A673 (cell line): ENCODE measurements at regions not wholly inside any gene's neighbourhood (a gene's known extent, or its start where the extent isn't known, plus 50 kb on each side); places are given as distances from the start of the nearest gene placed in this dataset.
A peak's percentile ranks its signal among the peaks of the same experiment; 100 is the strongest.

Experiments
- BruUV-seq: library from RNA; stranded (reverse); fragments of 400-500 nt; replicated peaks from 2 replicates; lab custom pipeline; 2021; lab: Mats Ljungman, UMichigan
- CTCF ChIA-PET: fragments of 300-600 bp; sonication (Branson Sonifier 250); formaldehyde crosslinking; loops from one replicate; lab custom pipeline; 2022; ENCODE audit warnings: antibody characterized with exemption; lab: Charles Lee
- POLR2A ChIA-PET: fragments of 300-600 bp; sonication (Branson Sonifier 250); formaldehyde crosslinking; loops from one replicate; lab custom pipeline; 2022; ENCODE audit warnings: antibody characterized with exemption; ENCODE audit not compliant: low non-redundant PET; lab: Charles Lee
- DNase-seq: peaks from one replicate; pipeline ENCODE4 v3.0.0-alpha.2; 2015; ENCODE audit warnings: low spot score
- H3K27ac ChIP-seq: fragments of 200-600 bp; sonication (generic); 2 replicates; pipeline ENCODE4 v1.5.1; 2016; ENCODE audit warnings: mixed run types, low read depth, mild to moderate bottlenecking, mixed read lengths, antibody characterized with exemption, low read length; ENCODE audit not compliant: poor library complexity, severe bottlenecking
- H3K27me3 ChIP-seq: fragments of 200-600 bp; sonication (generic); replicated peaks from 2 replicates; pipeline ENCODE4 v1.6.1; 2017; ENCODE audit warnings: mixed run types, low read depth, mild to moderate bottlenecking, mixed read lengths, antibody characterized with exemption, low read length; ENCODE audit not compliant: insufficient read depth, poor library complexity
- H3K36me3 ChIP-seq: fragments of 200-600 bp; sonication (generic); 2 replicates; pipeline ENCODE4 v1.6.1; 2016; ENCODE audit warnings: mixed run types, mild to moderate bottlenecking, mixed read lengths, antibody characterized with exemption, low read length; ENCODE audit not compliant: insufficient read depth, poor library complexity, severe bottlenecking
- H3K4me1 ChIP-seq: fragments of 200-600 bp; sonication (generic); 2 replicates; pipeline ENCODE4 v1.6.1; 2017; ENCODE audit warnings: mixed run types, mild to moderate bottlenecking, mixed read lengths, antibody characterized with exemption, low read length; ENCODE audit not compliant: insufficient read depth, poor library complexity, severe bottlenecking
- H3K4me3 ChIP-seq: fragments of 200-600 bp; sonication (generic); 2 replicates; pipeline ENCODE4 v1.5.1; 2016; ENCODE audit warnings: low read depth, mixed run types, mild to moderate bottlenecking, mixed read lengths, low read length; ENCODE audit not compliant: poor library complexity, severe bottlenecking
- H3K9me3 ChIP-seq: fragments of 200-600 bp; sonication (generic); 2 replicates; pipeline ENCODE4 v1.6.1; 2016; ENCODE audit warnings: mixed run types, low read depth, mild to moderate bottlenecking, mixed read lengths, antibody characterized with exemption, low read length; ENCODE audit not compliant: poor library complexity, severe bottlenecking
- EZH2 ChIP-seq: fragments of 200-600 bp; sonication (generic); IDR thresholded peaks from 2 replicates; pipeline ENCODE4 v1.6.1; 2017; ENCODE audit warnings: borderline replicate concordance, low read depth, mild to moderate bottlenecking, mixed read lengths, antibody characterized with exemption, low read length; ENCODE audit not compliant: poor library complexity, severe bottlenecking
- intact Hi-C: fragments of 100-400 bp; cut with micrococcal nuclease; formaldehyde crosslinking; loops from one replicate; pipeline ENCODE4 v1.10.0; 2022; ENCODE audit not compliant: unreplicated experiment
- TF ChIP-seq, protein P1 (sequence below): fragments of 300-800, 200-600 bp; sonication (generic); conservative IDR thresholded peaks from 2 replicates; pipeline ENCODE4 v1.5.1; 2017; ENCODE audit warnings: low read depth, mild to moderate bottlenecking, antibody characterized with exemption, low read length, moderate library complexity, mixed read lengths

DNA sequence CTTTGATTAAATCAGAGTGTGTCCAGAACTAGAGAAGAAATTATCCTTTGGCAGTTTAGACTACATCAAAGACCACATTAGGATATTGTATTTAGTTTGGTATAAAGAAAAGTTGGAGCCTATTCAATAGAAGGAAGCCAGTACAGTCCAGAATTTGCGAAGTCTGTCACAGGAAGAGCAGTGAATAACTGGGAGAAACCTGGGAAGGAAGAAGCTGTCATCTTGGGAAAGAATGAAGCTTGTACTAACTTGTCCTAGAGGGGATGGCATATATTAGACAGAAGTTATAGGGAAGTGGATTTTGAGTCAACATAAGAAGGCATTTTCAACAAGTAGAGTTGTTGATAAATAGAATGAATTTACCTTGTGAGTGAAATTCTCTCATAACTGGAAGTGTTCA, 386.7 kb downstream of the LRIG3 start:
- POLR2A ChIA-PET, result no interaction called here
- Histone ChIP-seq H3K36me3 (no peaks in the 10 kb centered on the region), H3K27me3 (no peaks in the 10 kb centered on the region), H3K4me1 (no peaks in the 10 kb centered on the region), H3K27ac (no peak overlapping the region), H3K9me3 (no peaks in the 10 kb centered on the region), H3K4me3 (no peak overlapping the region)
- no peak for DNase-seq
- CTCF ChIA-PET, result no interaction called here
- intact Hi-C loops, result loop anchor here (10.0 kb wide), 1 partner anchor 549 kb away; no protein-coding TSS in a partner anchor
- no peak for TF ChIP-seq EZH2
- TF ChIP-seq, protein P1, sequence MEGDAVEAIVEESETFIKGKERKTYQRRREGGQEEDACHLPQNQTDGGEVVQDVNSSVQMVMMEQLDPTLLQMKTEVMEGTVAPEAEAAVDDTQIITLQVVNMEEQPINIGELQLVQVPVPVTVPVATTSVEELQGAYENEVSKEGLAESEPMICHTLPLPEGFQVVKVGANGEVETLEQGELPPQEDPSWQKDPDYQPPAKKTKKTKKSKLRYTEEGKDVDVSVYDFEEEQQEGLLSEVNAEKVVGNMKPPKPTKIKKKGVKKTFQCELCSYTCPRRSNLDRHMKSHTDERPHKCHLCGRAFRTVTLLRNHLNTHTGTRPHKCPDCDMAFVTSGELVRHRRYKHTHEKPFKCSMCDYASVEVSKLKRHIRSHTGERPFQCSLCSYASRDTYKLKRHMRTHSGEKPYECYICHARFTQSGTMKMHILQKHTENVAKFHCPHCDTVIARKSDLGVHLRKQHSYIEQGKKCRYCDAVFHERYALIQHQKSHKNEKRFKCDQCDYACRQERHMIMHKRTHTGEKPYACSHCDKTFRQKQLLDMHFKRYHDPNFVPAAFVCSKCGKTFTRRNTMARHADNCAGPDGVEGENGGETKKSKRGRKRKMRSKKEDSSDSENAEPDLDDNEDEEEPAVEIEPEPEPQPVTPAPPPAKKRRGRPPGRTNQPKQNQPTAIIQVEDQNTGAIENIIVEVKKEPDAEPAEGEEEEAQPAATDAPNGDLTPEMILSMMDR, result no peak
- no TSS peak for BruUV-seq

DNA sequence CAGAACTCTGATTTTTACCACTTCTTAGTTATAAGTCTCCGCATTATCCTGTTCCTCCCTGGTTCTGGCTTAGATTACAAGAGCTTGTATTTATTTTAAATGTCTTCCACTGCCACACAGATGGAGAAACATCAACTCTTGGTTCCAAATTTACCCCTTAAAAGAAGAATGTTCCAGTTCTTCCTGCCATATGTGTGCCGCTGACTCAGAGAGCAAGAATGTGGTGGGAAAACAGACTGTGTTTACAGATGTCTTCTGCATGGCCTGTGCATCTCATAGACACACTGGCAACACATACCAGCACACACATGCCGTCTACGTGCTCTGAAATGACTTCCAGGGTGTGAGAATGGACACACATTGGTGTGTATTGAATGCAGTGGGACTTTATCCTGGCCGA, 383.0 kb downstream of the LRIG3 start:
- no peak for TF ChIP-seq EZH2
- TF ChIP-seq, protein P1, result no peak

DNA sequence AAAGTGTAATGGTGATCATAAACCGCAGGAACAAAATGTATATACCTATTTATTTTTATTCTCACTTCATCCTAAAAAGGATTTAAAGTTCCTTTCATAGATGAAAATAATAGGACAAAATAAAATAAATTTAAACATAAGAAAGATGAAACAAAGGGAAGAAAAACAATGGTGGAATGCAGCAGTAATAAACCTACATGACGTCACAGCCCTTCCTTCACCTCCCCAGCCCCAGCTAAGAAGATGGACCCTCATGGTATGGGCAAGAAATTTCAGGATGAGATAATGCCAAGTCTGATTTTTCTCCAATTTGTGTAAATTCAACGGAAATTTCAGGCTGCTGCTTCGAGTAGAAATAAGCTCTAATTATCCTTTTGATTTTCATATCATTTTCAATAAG, 381.0 kb downstream of the LRIG3 start:
- no peak overlapping the region for H3K4me3 ChIP-seq
- ChIA-PET CTCF (no interaction called here), POLR2A (no interaction called here)
- no TSS peak for BruUV-seq
- H3K27ac ChIP-seq, result no peak overlapping the region
- TF ChIP-seq, protein P1, result no peak
- no peak for TF ChIP-seq EZH2
- H3K36me3 ChIP-seq, result no peaks in the 10 kb centered on the region
- no peaks in the 10 kb centered on the region for H3K27me3 ChIP-seq
- no peak for DNase-seq
- H3K9me3 ChIP-seq, result no peaks in the 10 kb centered on the region
- H3K4me1 ChIP-seq, result no peaks in the 10 kb centered on the region
- intact Hi-C loops, result loop anchor here (10.0 kb wide), 1 partner anchor 554 kb away; no protein-coding TSS in a partner anchor

More for the DNA sequence above, 383.0 kb downstream of the LRIG3 start:
- ChIA-PET CTCF (no interaction called here), POLR2A (no interaction called here)
- no peaks in the 10 kb centered on the region for H3K4me1 ChIP-seq
- H3K27ac ChIP-seq, result no peak overlapping the region
- no peak overlapping the region for H3K4me3 ChIP-seq
- intact Hi-C loops, result loop anchor here (10.0 kb wide), 1 partner anchor 552 kb away; no protein-coding TSS in a partner anchor
- H3K27me3 ChIP-seq, result no peaks in the 10 kb centered on the region
- H3K9me3 ChIP-seq, result no peaks in the 10 kb centered on the region
- BruUV-seq, result no TSS peak
- no peaks in the 10 kb centered on the region for H3K36me3 ChIP-seq
- DNase-seq, result peak; percentile 12
